A549 (cell line): ENCODE measurements at regions not wholly inside any gene's neighbourhood (a gene's known extent, or its start where the extent isn't known, plus 50 kb on each side); places are given as distances from the start of the nearest gene placed in this dataset.

Source experiments
- HOXB13 ChIP-seq: fragments of 250-450 bp; sonication (Bioruptor Pico); IDR thresholded peaks from 2 replicates; pipeline ENCODE4 v1.5.0; 2020; ENCODE audit warnings: low read depth, mild to moderate bottlenecking, moderate library complexity
- KDM1A ChIP-seq: fragments of 200-600 bp; sonication (generic); IDR thresholded peaks from 2 replicates; pipeline ENCODE4 v1.6.1; 2016; ENCODE audit warnings: low read depth, mild to moderate bottlenecking
- POLR2A ChIP-seq: IDR thresholded peaks from 2 replicates; pipeline ENCODE4 v1.6.1; 2012; ENCODE audit warnings: mild to moderate bottlenecking, low read length
- RAD21 ChIP-seq, 2 experiments: fragments of >200 bp in 1 of 2; sonication (Bioruptor Twin) in 1 of 2; formaldehyde crosslinking in 1 of 2; IDR thresholded peaks in 1 of 2; conservative IDR thresholded peaks in 1 of 2; 2 replicates in 1 of 2; 3 replicates in 1 of 2; pipeline ENCODE4 v1.6.1; 2012 to 2018; ENCODE audit warnings: inconsistent platforms in 1 of 2
- RFX5 ChIP-seq: fragments of 450-650 bp; IDR thresholded peaks from 2 replicates; pipeline ENCODE4 v1.7.1; 2014; ENCODE audit warnings: antibody characterized with exemption, mild to moderate bottlenecking, moderate library complexity
- ZC3H11A ChIP-seq: fragments of 450-650 bp; IDR thresholded peaks from 2 replicates; pipeline ENCODE4 v1.6.1; 2014; ENCODE audit warnings: antibody characterized with exemption, mild to moderate bottlenecking
- TF ChIP-seq, protein P1 (sequence below): fragments of 150-350 bp; IDR thresholded peaks from 2 replicates; pipeline ENCODE4 v1.6.1; 2014; ENCODE audit warnings: low read depth, mild to moderate bottlenecking, low read length
- TF ChIP-seq, protein P2 (sequence below): fragments of >200 bp; sonication (Bioruptor Twin); formaldehyde crosslinking; IDR thresholded peaks from 3 replicates; pipeline ENCODE4 v1.5.1; 2016
- TF ChIP-seq, protein P3 (sequence below): fragments of 250-450 bp; sonication (Bioruptor Pico); IDR thresholded peaks from 2 replicates; pipeline ENCODE4 v1.5.0; 2021; ENCODE audit warnings: mild to moderate bottlenecking, moderate library complexity, borderline replicate concordance

DNA sequence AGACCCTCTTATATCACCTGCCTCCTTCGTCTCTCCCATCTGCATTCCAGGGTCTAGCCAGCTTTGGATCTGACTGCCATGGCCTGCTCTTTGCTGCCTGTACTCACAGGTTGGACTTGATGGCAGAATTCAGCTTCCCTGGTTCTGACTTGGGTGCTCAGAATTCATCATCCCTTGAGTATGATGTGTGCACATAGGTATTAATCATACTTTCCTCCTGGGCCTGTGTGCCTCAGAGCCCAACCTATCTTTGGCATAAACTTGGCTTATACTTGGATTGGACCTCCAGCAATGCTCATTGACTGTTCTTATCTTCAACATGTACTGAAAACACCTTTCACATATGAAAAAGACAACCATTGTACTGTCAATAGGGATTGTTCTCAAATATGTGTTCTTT is 70.7 kb upstream of the LMNTD1 start:
- no peak for TF ChIP-seq ZC3H11A
- TF ChIP-seq, protein P1, sequence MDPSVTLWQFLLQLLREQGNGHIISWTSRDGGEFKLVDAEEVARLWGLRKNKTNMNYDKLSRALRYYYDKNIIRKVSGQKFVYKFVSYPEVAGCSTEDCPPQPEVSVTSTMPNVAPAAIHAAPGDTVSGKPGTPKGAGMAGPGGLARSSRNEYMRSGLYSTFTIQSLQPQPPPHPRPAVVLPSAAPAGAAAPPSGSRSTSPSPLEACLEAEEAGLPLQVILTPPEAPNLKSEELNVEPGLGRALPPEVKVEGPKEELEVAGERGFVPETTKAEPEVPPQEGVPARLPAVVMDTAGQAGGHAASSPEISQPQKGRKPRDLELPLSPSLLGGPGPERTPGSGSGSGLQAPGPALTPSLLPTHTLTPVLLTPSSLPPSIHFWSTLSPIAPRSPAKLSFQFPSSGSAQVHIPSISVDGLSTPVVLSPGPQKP, result no peak
- TF ChIP-seq, protein P2, sequence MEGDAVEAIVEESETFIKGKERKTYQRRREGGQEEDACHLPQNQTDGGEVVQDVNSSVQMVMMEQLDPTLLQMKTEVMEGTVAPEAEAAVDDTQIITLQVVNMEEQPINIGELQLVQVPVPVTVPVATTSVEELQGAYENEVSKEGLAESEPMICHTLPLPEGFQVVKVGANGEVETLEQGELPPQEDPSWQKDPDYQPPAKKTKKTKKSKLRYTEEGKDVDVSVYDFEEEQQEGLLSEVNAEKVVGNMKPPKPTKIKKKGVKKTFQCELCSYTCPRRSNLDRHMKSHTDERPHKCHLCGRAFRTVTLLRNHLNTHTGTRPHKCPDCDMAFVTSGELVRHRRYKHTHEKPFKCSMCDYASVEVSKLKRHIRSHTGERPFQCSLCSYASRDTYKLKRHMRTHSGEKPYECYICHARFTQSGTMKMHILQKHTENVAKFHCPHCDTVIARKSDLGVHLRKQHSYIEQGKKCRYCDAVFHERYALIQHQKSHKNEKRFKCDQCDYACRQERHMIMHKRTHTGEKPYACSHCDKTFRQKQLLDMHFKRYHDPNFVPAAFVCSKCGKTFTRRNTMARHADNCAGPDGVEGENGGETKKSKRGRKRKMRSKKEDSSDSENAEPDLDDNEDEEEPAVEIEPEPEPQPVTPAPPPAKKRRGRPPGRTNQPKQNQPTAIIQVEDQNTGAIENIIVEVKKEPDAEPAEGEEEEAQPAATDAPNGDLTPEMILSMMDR, result no peak
- no peak for TF ChIP-seq HOXB13 (CRISPR knock-in tag)
- no peak for TF ChIP-seq RAD21 (conservative IDR thresholded peaks at IDR 0.05 in 1 of 2, IDR thresholded peaks at IDR 0.05 in 1 of 2)
- TF ChIP-seq POLR2A, result no peak
- no peak for TF ChIP-seq RFX5
- TF ChIP-seq KDM1A, result no peak
- TF ChIP-seq, protein P3, sequence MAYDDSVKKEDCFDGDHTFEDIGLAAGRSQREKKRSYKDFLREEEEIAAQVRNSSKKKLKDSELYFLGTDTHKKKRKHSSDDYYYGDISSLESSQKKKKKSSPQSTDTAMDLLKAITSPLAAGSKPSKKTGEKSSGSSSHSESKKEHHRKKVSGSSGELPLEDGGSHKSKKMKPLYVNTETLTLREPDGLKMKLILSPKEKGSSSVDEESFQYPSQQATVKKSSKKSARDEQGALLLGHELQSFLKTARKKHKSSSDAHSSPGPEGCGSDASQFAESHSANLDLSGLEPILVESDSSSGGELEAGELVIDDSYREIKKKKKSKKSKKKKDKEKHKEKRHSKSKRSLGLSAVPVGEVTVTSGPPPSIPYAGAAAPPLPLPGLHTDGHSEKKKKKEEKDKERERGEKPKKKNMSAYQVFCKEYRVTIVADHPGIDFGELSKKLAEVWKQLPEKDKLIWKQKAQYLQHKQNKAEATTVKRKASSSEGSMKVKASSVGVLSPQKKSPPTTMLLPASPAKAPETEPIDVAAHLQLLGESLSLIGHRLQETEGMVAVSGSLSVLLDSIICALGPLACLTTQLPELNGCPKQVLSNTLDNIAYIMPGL (CRISPR knock-in tag), result no peak
